ENCODE measurements at regions not wholly inside any gene's neighbourhood (a gene's known extent, or its start where the extent isn't known, plus 50 kb on each side); places are given as distances from the start of the nearest gene placed in this dataset.

- no peak for DNase-seq (ENCODE audit: low spot score)
- H3K4me3 ChIP-seq (ENCODE audit: low read depth in 1 of 3, low read length in 3 of 3), result no peak overlapping the region
- TF ChIP-seq TAF1 (conservative IDR thresholded peaks at IDR 0.05), result no peak
- no peaks in the 10 kb centered on the region for H3K36me3 ChIP-seq (ENCODE audit: control insufficient read depth in 4 of 4, insufficient read depth in 3 of 4, low read depth in 1 of 4, low read length in 3 of 4)
- no peak overlapping the region for H3K27ac ChIP-seq (ENCODE audit: low read depth in 1 of 2, low read length in 2 of 2)
- H3K4me1 ChIP-seq (ENCODE audit: control insufficient read depth in 4 of 4, insufficient read depth in 4 of 4, low read length in 3 of 4), result no peaks in the 10 kb centered on the region
- H3K9ac ChIP-seq (ENCODE audit: low read depth in 1 of 2, low read length in 2 of 2), result no peak overlapping the region
- H3K9me3 ChIP-seq (ENCODE audit: control insufficient read depth in 4 of 4, low read length in 3 of 4), result no peaks in the 10 kb centered on the region
- H3K27me3 ChIP-seq (ENCODE audit: control insufficient read depth in 4 of 4, insufficient read depth in 4 of 4, low read length in 3 of 4), result peaks cover 0 to 10% (median 0%) of the 10 kb centered on the region in 4 donors
- WGBS, result 27% methylated on average over 1 of the region's 1 CpG
Measured at GRCh38 chr4:85081196-85081595, 114.7 kb upstream of the WDFY3 start.

GRCh38 chr4:85084371-85085094 is 118.0 kb upstream of the WDFY3 start:
- 11% methylated on average over 3 of the region's 3 CpGs for whole genome bisulfite sequencing
- Histone ChIP-seq H3K9ac (ENCODE audit: low read depth in 1 of 2, low read length in 2 of 2) (no peak overlapping the region), H3K4me1 (ENCODE audit: control insufficient read depth in 4 of 4, insufficient read depth in 4 of 4, low read length in 3 of 4) (no peaks in the 10 kb centered on the region), H3K9me3 (ENCODE audit: control insufficient read depth in 4 of 4, low read length in 3 of 4) (no peaks in the 10 kb centered on the region), H3K4me3 (ENCODE audit: low read depth in 1 of 3, low read length in 3 of 3) (no peak overlapping the region), H3K27ac (ENCODE audit: low read depth in 1 of 2, low read length in 2 of 2) (no peak overlapping the region), H3K36me3 (ENCODE audit: control insufficient read depth in 4 of 4, insufficient read depth in 3 of 4, low read depth in 1 of 4, low read length in 3 of 4) (no peaks in the 10 kb centered on the region), H3K27me3 (ENCODE audit: control insufficient read depth in 4 of 4, insufficient read depth in 4 of 4, low read length in 3 of 4) (peaks cover 0 to 10% (median 0%) of the 10 kb centered on the region in 4 donors)
- no peak for DNase-seq (ENCODE audit: low spot score)
- TF ChIP-seq RXRA (IDR thresholded peaks at IDR 0.05), result no peak
- TF ChIP-seq YY1 (IDR thresholded peaks at IDR 0.05), result no peak
- peak; percentile 70 to 81 for TF ChIP-seq RAD21 (IDR thresholded peaks at IDR 0.05)
- TF ChIP-seq, protein P1, sequence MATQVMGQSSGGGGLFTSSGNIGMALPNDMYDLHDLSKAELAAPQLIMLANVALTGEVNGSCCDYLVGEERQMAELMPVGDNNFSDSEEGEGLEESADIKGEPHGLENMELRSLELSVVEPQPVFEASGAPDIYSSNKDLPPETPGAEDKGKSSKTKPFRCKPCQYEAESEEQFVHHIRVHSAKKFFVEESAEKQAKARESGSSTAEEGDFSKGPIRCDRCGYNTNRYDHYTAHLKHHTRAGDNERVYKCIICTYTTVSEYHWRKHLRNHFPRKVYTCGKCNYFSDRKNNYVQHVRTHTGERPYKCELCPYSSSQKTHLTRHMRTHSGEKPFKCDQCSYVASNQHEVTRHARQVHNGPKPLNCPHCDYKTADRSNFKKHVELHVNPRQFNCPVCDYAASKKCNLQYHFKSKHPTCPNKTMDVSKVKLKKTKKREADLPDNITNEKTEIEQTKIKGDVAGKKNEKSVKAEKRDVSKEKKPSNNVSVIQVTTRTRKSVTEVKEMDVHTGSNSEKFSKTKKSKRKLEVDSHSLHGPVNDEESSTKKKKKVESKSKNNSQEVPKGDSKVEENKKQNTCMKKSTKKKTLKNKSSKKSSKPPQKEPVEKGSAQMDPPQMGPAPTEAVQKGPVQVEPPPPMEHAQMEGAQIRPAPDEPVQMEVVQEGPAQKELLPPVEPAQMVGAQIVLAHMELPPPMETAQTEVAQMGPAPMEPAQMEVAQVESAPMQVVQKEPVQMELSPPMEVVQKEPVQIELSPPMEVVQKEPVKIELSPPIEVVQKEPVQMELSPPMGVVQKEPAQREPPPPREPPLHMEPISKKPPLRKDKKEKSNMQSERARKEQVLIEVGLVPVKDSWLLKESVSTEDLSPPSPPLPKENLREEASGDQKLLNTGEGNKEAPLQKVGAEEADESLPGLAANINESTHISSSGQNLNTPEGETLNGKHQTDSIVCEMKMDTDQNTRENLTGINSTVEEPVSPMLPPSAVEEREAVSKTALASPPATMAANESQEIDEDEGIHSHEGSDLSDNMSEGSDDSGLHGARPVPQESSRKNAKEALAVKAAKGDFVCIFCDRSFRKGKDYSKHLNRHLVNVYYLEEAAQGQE (IDR thresholded peaks at IDR 0.05), result no peak
- TF ChIP-seq HNF4A (conservative IDR thresholded peaks at IDR 0.05), result no peak
- TF ChIP-seq HNF4G (IDR thresholded peaks at IDR 0.05), result no peak
- TF ChIP-seq EGR1 (IDR thresholded peaks at IDR 0.05; ENCODE audit: low read depth in 2 of 2), result no peak
- TF ChIP-seq, protein P2, sequence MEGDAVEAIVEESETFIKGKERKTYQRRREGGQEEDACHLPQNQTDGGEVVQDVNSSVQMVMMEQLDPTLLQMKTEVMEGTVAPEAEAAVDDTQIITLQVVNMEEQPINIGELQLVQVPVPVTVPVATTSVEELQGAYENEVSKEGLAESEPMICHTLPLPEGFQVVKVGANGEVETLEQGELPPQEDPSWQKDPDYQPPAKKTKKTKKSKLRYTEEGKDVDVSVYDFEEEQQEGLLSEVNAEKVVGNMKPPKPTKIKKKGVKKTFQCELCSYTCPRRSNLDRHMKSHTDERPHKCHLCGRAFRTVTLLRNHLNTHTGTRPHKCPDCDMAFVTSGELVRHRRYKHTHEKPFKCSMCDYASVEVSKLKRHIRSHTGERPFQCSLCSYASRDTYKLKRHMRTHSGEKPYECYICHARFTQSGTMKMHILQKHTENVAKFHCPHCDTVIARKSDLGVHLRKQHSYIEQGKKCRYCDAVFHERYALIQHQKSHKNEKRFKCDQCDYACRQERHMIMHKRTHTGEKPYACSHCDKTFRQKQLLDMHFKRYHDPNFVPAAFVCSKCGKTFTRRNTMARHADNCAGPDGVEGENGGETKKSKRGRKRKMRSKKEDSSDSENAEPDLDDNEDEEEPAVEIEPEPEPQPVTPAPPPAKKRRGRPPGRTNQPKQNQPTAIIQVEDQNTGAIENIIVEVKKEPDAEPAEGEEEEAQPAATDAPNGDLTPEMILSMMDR (IDR thresholded peaks at IDR 0.05; ENCODE audit: low read depth, low read length, missing input control), result peak; percentile 63
- TF ChIP-seq, protein P3, sequence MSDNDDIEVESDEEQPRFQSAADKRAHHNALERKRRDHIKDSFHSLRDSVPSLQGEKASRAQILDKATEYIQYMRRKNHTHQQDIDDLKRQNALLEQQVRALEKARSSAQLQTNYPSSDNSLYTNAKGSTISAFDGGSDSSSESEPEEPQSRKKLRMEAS (IDR thresholded peaks at IDR 0.05), result no peak
- TF ChIP-seq JUND (IDR thresholded peaks at IDR 0.05), result no peak
- no peak for TF ChIP-seq TAF1 (conservative IDR thresholded peaks at IDR 0.05)
- TF ChIP-seq, protein P4, sequence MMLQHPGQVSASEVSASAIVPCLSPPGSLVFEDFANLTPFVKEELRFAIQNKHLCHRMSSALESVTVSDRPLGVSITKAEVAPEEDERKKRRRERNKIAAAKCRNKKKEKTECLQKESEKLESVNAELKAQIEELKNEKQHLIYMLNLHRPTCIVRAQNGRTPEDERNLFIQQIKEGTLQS (IDR thresholded peaks at IDR 0.05), result no peak
- TF ChIP-seq FOXA1 (IDR thresholded peaks at IDR 0.05), result no peak
- TF ChIP-seq NR2F2 (IDR thresholded peaks at IDR 0.05), result no peak
